G401 (cell line): ENCODE measurements at regions not wholly inside any gene's neighbourhood (a gene's known extent, or its start where the extent isn't known, plus 50 kb on each side); places are given as distances from the start of the nearest gene placed in this dataset.
"Not testable (repeated sequence)": the region's sequence is repeated elsewhere in the genome, so short reads cannot be mapped to it uniquely, and the experiment has no call there.

Source experiments
- DNase-seq: peaks from one replicate; pipeline ENCODE4 v3.0.0-alpha.2; 2015; ENCODE audit warnings: low spot score
- in situ Hi-C: cut with HindIII; loops from 2 replicates; pipeline ENCODE4 v1.10.0; 2016; ENCODE audit warnings: low sequenced_read_pairs, mixed read lengths

- DNase-seq, in situ Hi-C loops: not testable (repeated sequence)
Measured at GRCh38 chr4:142897518-142897917, 51.4 kb upstream of the INPP4B start.

GRCh38 chr4:142900622-142901021 is 54.5 kb upstream of the INPP4B start:
- DNase-seq, result no peak
- in situ Hi-C loops, result no loop called here

GRCh38 chr4:142901166-142901662 is 55.1 kb upstream of the INPP4B start:
- no peak for DNase-seq
- in situ Hi-C loops, result no loop called here

GRCh38 chr4:142903617-142904016 is 57.5 kb upstream of the INPP4B start:
- in situ Hi-C loops, DNase-seq: not testable (repeated sequence)

- DNase-seq, result no peak
- in situ Hi-C loops, result no loop called here
Measured at GRCh38 chr4:142909908-142910307, 63.8 kb upstream of the INPP4B start.

- in situ Hi-C loops, result no loop called here
- no peak for DNase-seq
Measured at GRCh38 chr4:142913034-142913433, 66.9 kb upstream of the INPP4B start.

GRCh38 chr4:142913461-142914030 is 67.4 kb upstream of the INPP4B start:
- in situ Hi-C loops, result no loop called here
- no peak for DNase-seq

- in situ Hi-C loops, result no loop called here
- DNase-seq, result no peak
Measured at GRCh38 chr4:142917678-142918077, 71.6 kb upstream of the INPP4B start.

- no peak for DNase-seq
- in situ Hi-C loops, result no loop called here
Measured at GRCh38 chr4:142922720-142923119, 76.6 kb upstream of the INPP4B start.

GRCh38 chr4:142923619-142924018 is 77.5 kb upstream of the INPP4B start:
- in situ Hi-C loops, result no loop called here
- DNase-seq, result no peak

GRCh38 chr4:142925161-142925560 is 79.1 kb upstream of the INPP4B start:
- no peak for DNase-seq
- in situ Hi-C loops, result no loop called here

- in situ Hi-C loops, result no loop called here
- no peak for DNase-seq
Measured at GRCh38 chr4:142927721-142928120, 81.6 kb upstream of the INPP4B start.

GRCh38 chr4:142929526-142929925 is 83.4 kb upstream of the INPP4B start:
- in situ Hi-C loops, result no loop called here

GRCh38 chr4:142933207-142933606 is 87.1 kb upstream of the INPP4B start:
- in situ Hi-C loops, result no loop called here
- no peak for DNase-seq

More at GRCh38 chr4:142929526-142929925, 83.4 kb upstream of the INPP4B start:
- DNase-seq, result no peak

GRCh38 chr4:142940425-142941330 is 94.6 kb upstream of the INPP4B start:
- in situ Hi-C loops, result no loop called here
- DNase-seq, result no peak

- DNase-seq, result no peak
- in situ Hi-C loops, result no loop called here
Measured at GRCh38 chr4:142944565-142944964, 98.5 kb upstream of the INPP4B start.

GRCh38 chr4:142952821-142953580 is 106.9 kb upstream of the INPP4B start:
- in situ Hi-C loops, result no loop called here
- DNase-seq, result no peak

GRCh38 chr4:142954415-142954814 is 108.3 kb upstream of the INPP4B start:
- in situ Hi-C loops, result no loop called here
- no peak for DNase-seq

GRCh38 chr4:142955501-142955900 is 109.4 kb upstream of the INPP4B start:
- no peak for DNase-seq
- in situ Hi-C loops, result no loop called here

- in situ Hi-C loops, result no loop called here
- no peak for DNase-seq
Measured at GRCh38 chr4:142959173-142959572, 113.1 kb upstream of the INPP4B start.
